ENCODE measurements at regions not wholly inside any gene's neighbourhood (a gene's known extent, or its start where the extent isn't known, plus 50 kb on each side); places are given as distances from the start of the nearest gene placed in this dataset.
"Not testable (repeated sequence)": the region's sequence is repeated elsewhere in the genome, so short reads cannot be mapped to it uniquely, and the experiment has no call there.

- DNase-seq (ENCODE audit: low read depth): no peak
Observed at GRCh38 chr5:99061299-99061698, 132.5 kb upstream of the CHD1 start.

- DNase-seq (ENCODE audit: low read depth): peak; percentile 19
Observed at GRCh38 chr5:99060306-99061261, 131.8 kb upstream of the CHD1 start.

GRCh38 chr5:99059685-99060084 lies 130.9 kb upstream of the CHD1 start:
- no peak for DNase-seq (ENCODE audit: low read depth)

- no peak for DNase-seq (ENCODE audit: low read depth)
Observed at GRCh38 chr5:99058466-99058865, 129.7 kb upstream of the CHD1 start.

GRCh38 chr5:99054972-99055371 lies 126.2 kb upstream of the CHD1 start:
- no peak for DNase-seq (ENCODE audit: low read depth)

- no peak for DNase-seq (ENCODE audit: low read depth)
Observed at GRCh38 chr5:99045871-99046270, 117.1 kb upstream of the CHD1 start.

- not testable (repeated sequence) for DNase-seq (ENCODE audit: low read depth)
Observed at GRCh38 chr5:99043257-99043656, 114.5 kb upstream of the CHD1 start.

- DNase-seq (ENCODE audit: low read depth): no peak
Observed at GRCh38 chr5:99037668-99038067, 108.9 kb upstream of the CHD1 start.

GRCh38 chr5:99035942-99036341 lies 107.1 kb upstream of the CHD1 start:
- DNase-seq (ENCODE audit: low read depth): no peak

GRCh38 chr5:99034336-99034735 lies 105.5 kb upstream of the CHD1 start:
- DNase-seq (ENCODE audit: low read depth): no peak

- DNase-seq (ENCODE audit: low read depth): no peak
Observed at GRCh38 chr5:99033014-99033900, 104.5 kb upstream of the CHD1 start.

GRCh38 chr5:99032234-99033013 lies 103.6 kb upstream of the CHD1 start:
- DNase-seq (ENCODE audit: low read depth): peak; percentile 19

- no peak for DNase-seq (ENCODE audit: low read depth)
Observed at GRCh38 chr5:99030906-99031440, 102.2 kb upstream of the CHD1 start.

- DNase-seq (ENCODE audit: low read depth): no peak
Observed at GRCh38 chr5:99029172-99029571, 100.4 kb upstream of the CHD1 start.

GRCh38 chr5:99028170-99028569 lies 99.4 kb upstream of the CHD1 start:
- not testable (repeated sequence) for DNase-seq (ENCODE audit: low read depth)

GRCh38 chr5:99025298-99026045 lies 96.7 kb upstream of the CHD1 start:
- DNase-seq (ENCODE audit: low read depth): no peak

- DNase-seq (ENCODE audit: low read depth): no peak
Observed at GRCh38 chr5:99023330-99023729, 94.5 kb upstream of the CHD1 start.

- no peak for DNase-seq (ENCODE audit: low read depth)
Observed at GRCh38 chr5:99022250-99022649, 93.4 kb upstream of the CHD1 start.

- DNase-seq (ENCODE audit: low read depth): no peak
Observed at GRCh38 chr5:99020698-99021048, 91.9 kb upstream of the CHD1 start.

GRCh38 chr5:99019812-99020697 lies 91.2 kb upstream of the CHD1 start:
- DNase-seq (ENCODE audit: low read depth): peak; percentile 24

Measured in HS-27A (cell line).